HCT116 (cell line): ENCODE measurements at regions not wholly inside any gene's neighbourhood (a gene's known extent, or its start where the extent isn't known, plus 50 kb on each side); places are given as distances from the start of the nearest gene placed in this dataset.

ENCODE experiments used
- ATAC-seq: fragments of 200-7000 bp; cut with Tn5 transposase; 2 replicates; pipeline ENCODE4 v1.9.1; 2020; ENCODE audit warnings: mild to moderate bottlenecking, moderate library complexity
- BruUV-seq: library from RNA; stranded (reverse); fragments of 400-500 nt; replicated peaks from 2 replicates; lab custom pipeline; 2021; lab: Mats Ljungman, UMichigan
- CTCF ChIA-PET: fragments of 300-600 bp; sonication (Branson Sonifier 250); formaldehyde crosslinking; loops from one replicate; lab custom pipeline; 2021; ENCODE audit warnings: antibody characterized with exemption; lab: Charles Lee
- POLR2A ChIA-PET: fragments of 300-600, 350-600 bp; sonication (Branson Sonifier 250); formaldehyde crosslinking; loops from one replicate; lab custom pipeline; 2021; ENCODE audit warnings: antibody characterized with exemption; lab: Charles Lee
- RAD21 ChIA-PET, 2 experiments: fragments of 300-600 bp; sonication (Branson Sonifier 250); formaldehyde crosslinking; loops; one replicate each; lab custom pipeline; 2023; ENCODE audit warnings: low total read pairs in 2 of 2; ENCODE audit not compliant: uncharacterized antibody in 2 of 2, unreplicated experiment in 2 of 2, low non-redundant PET in 1 of 2; lab: Charles Lee
- DNase-seq: peaks from one replicate; pipeline ENCODE4 v3.0.0-alpha.2; 2010; ENCODE audit warnings: low read depth, low spot score
- H2AFZ ChIP-seq: fragments of 200-600 bp; shearing (Covaris generic), sonication (generic); 2 replicates; pipeline ENCODE4 v1.6.1; 2017; ENCODE audit warnings: low read depth, mixed run types, mixed read lengths, antibody characterized with exemption, low read length; ENCODE audit not compliant: poor library complexity, severe bottlenecking
- H3K27ac ChIP-seq: 2 replicates; pipeline ENCODE4 v1.5.1; 2012; ENCODE audit warnings: low read depth, low read length
- H3K27me3 ChIP-seq: fragments of 200-600 bp; sonication (generic); 2 replicates; pipeline ENCODE4 v1.6.1; 2016; ENCODE audit warnings: mixed run types, low read length, mixed read lengths; ENCODE audit not compliant: insufficient read depth
- H3K36me3 ChIP-seq, 2 experiments: fragments of 200-500 bp in 1 of 2; fragments of 200-600 bp in 1 of 2; sonication (Bioruptor generic) in 1 of 2; sonication (generic) in 1 of 2; 2 replicates each; pipeline versions ENCODE4 v1.5.1 to v1.6.1; 2014 to 2016; ENCODE audit warnings: low read length in 2 of 2, inconsistent platforms in 1 of 2, mixed read lengths in 1 of 2, mixed run types in 1 of 2; ENCODE audit not compliant: insufficient read depth in 2 of 2, control insufficient read depth in 1 of 2
- H3K4me1 ChIP-seq, 2 experiments: fragments of 200-600 bp in 1 of 2; sonication (generic) in 1 of 2; 2 replicates each; pipeline versions ENCODE4 v1.5.1 to v1.6.1; 2012 to 2017; ENCODE audit warnings: low read length in 2 of 2, inconsistent platforms in 1 of 2, mild to moderate bottlenecking in 1 of 2, mixed read lengths in 1 of 2, mixed run types in 1 of 2, moderate library complexity in 1 of 2; ENCODE audit not compliant: insufficient read depth in 2 of 2, control insufficient read depth in 1 of 2
- H3K4me2 ChIP-seq: fragments of 200-600 bp; sonication (generic); 2 replicates; pipeline ENCODE4 v1.6.1; 2017; ENCODE audit warnings: mixed run types, low read length, mixed read lengths
- H3K4me3 ChIP-seq, 2 experiments: fragments of 200-600 bp in 1 of 2; sonication (generic) in 1 of 2; replicated peaks in 1 of 2; 2 replicates each; pipeline ENCODE4 v1.5.1; 2011 to 2016; ENCODE audit warnings: low read length in 2 of 2, control low read depth in 1 of 2, low read depth in 1 of 2, mild to moderate bottlenecking in 1 of 2, mixed read lengths in 1 of 2, mixed run types in 1 of 2
- H3K79me2 ChIP-seq: fragments of 200-600 bp; sonication (generic); 2 replicates; pipeline ENCODE4 v1.6.1; 2017; ENCODE audit warnings: mild to moderate bottlenecking, mixed run types, low read length, moderate library complexity, mixed read lengths; ENCODE audit not compliant: insufficient read depth
- H3K9ac ChIP-seq: fragments of 200-600 bp; sonication (generic); 2 replicates; pipeline ENCODE4 v1.6.1; 2016; ENCODE audit warnings: low read length, mixed read lengths
- H3K9me2 ChIP-seq: fragments of 200-600 bp; sonication (generic), shearing (Covaris generic); 2 replicates; pipeline ENCODE4 v1.6.1; 2017; ENCODE audit warnings: mixed run types, mild to moderate bottlenecking, moderate library complexity; ENCODE audit not compliant: insufficient read depth
- H3K9me3 ChIP-seq, 2 experiments: fragments of 200-500 bp in 1 of 2; fragments of 200-600 bp in 1 of 2; sonication (Bioruptor generic) in 1 of 2; sonication (generic) in 1 of 2; 2 replicates each; pipeline ENCODE4 v1.6.1; 2014 to 2017; ENCODE audit warnings: low read length in 2 of 2, mixed read lengths in 2 of 2, inconsistent platforms in 1 of 2, low read depth in 1 of 2, mild to moderate bottlenecking in 1 of 2, mixed run types in 1 of 2, moderate library complexity in 1 of 2; ENCODE audit not compliant: control insufficient read depth in 1 of 2, insufficient read depth in 1 of 2
- H4K20me1 ChIP-seq: fragments of 200-600 bp; sonication (generic), shearing (Covaris generic); 2 replicates; pipeline ENCODE4 v1.6.1; 2017; ENCODE audit warnings: mixed run types, mild to moderate bottlenecking, moderate library complexity; ENCODE audit not compliant: insufficient read depth
- CBX3 ChIP-seq: IDR thresholded peaks from 2 replicates; pipeline ENCODE4 v1.6.1; 2012; ENCODE audit warnings: low read depth
- CEBPB ChIP-seq: IDR thresholded peaks from 2 replicates; pipeline ENCODE4 v1.6.1; 2012; ENCODE audit warnings: low read depth
- EGR1 ChIP-seq: IDR thresholded peaks from 2 replicates; pipeline ENCODE4 v1.6.1; 2012; ENCODE audit warnings: low read depth
- JUND ChIP-seq: IDR thresholded peaks from 2 replicates; pipeline ENCODE4 v1.6.1; 2012
- POLR2AphosphoS5 ChIP-seq: IDR thresholded peaks from 2 replicates; pipeline ENCODE4 v1.6.1; 2011; ENCODE audit warnings: mild to moderate bottlenecking, low read depth, low read length, moderate library complexity
- SIN3A ChIP-seq: IDR thresholded peaks from 2 replicates; pipeline ENCODE4 v1.6.1; 2012; ENCODE audit warnings: low read depth
- SP1 ChIP-seq: IDR thresholded peaks from 2 replicates; pipeline ENCODE4 v1.6.1; 2012; ENCODE audit warnings: low read depth
- SRF ChIP-seq: IDR thresholded peaks from 2 replicates; pipeline ENCODE4 v1.6.1; 2012; ENCODE audit warnings: low read depth
- TCF7L2 ChIP-seq: IDR thresholded peaks from 2 replicates; pipeline ENCODE4 v1.7.0; 2011; ENCODE audit warnings: borderline replicate concordance, inconsistent platforms; ENCODE audit not compliant: insufficient read depth, insufficient read length; ENCODE audit errors: extremely low read depth
- YY1 ChIP-seq: IDR thresholded peaks from 2 replicates; pipeline ENCODE4 v1.6.1; 2011; ENCODE audit warnings: low read length, low read depth, moderate library complexity, mild to moderate bottlenecking; ENCODE audit not compliant: insufficient replicate concordance; ENCODE audit errors: extremely low read depth
- intact Hi-C: fragments of 100-400 bp; cut with micrococcal nuclease; formaldehyde crosslinking; loops from 2 replicates; pipeline ENCODE4 v1.10.0; 2022
- TF ChIP-seq, protein P1 (sequence below): IDR thresholded peaks from 2 replicates; pipeline ENCODE4 v1.6.1; 2012
- TF ChIP-seq, protein P2 (sequence below): IDR thresholded peaks from 2 replicates; pipeline ENCODE4 v1.6.1; 2012; ENCODE audit warnings: low read depth

DNA sequence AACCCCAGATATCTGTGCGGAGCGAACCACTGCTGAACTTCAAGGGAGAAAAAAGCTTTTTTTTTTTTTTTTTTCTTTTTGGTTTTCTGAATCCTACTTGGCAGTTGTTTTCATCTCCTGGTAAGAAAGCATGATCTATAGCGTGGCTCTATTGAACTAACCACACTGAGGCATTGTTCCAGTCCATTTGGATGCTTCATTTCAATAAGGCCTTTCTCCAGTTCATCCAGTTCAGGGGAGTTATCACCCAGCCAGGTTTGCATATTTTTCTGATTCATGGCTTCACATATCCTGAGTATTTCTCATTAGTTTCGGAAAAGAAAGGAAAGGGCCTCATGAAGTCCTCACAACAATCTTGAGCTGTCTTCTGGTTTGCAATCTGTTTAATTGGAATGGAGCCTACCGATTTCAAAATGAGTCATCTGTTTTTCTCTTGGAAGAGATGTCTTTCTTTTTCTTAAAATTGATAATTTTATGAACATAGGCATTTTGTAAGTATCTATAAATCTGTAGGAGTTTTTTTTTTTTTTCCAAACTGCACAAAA, 93.1 kb upstream of the STEAP4 start:
- ChIA-PET RAD21 (interaction anchor here in 1 of 2 experiments (0.6 kb wide), 1 partner anchor 725 kb away, joined by 3 read pairs; no protein-coding TSS in a partner anchor), POLR2A (no interaction called here), CTCF (interaction anchor here (1.2 to 1.8 kb wide), 2 partner anchors 147 to 156 kb away, joined by 3 to 6 read pairs; no protein-coding TSS in a partner anchor)
- DNase-seq (no peak), ATAC-seq (no peak)
- Histone ChIP-seq H3K79me2 (no peaks in the 10 kb centered on the region), H3K9ac (no peak overlapping the region), H3K27ac (no peak overlapping the region), H3K27me3 (no peaks in the 10 kb centered on the region), H3K9me3 (no peaks in the 10 kb centered on the region)
- no peak for TF ChIP-seq CEBPB
- no peak for TF ChIP-seq SP1
- no peak for TF ChIP-seq SIN3A
- TF ChIP-seq YY1: no peak
- TF ChIP-seq POLR2AphosphoS5: no peak
- TF ChIP-seq SRF: no peak
- TF ChIP-seq, protein P1, sequence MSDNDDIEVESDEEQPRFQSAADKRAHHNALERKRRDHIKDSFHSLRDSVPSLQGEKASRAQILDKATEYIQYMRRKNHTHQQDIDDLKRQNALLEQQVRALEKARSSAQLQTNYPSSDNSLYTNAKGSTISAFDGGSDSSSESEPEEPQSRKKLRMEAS: no peak
- TF ChIP-seq, all 23 proteins: peak for 0
- no peak overlapping the region for H2AFZ ChIP-seq
- no peak overlapping the region for H3K4me2 ChIP-seq
- no TSS peak for BruUV-seq
- intact Hi-C loops: no loop called here
- H4K20me1 ChIP-seq: no peaks in the 10 kb centered on the region; the same call in 1 of the 2 replicates
- no peaks in the 10 kb centered on the region for H3K4me1 ChIP-seq
- no peak overlapping the region for H3K4me3 ChIP-seq
- H3K36me3 ChIP-seq: no peaks in the 10 kb centered on the region
- H3K9me2 ChIP-seq: no peaks in the 10 kb centered on the region

DNA sequence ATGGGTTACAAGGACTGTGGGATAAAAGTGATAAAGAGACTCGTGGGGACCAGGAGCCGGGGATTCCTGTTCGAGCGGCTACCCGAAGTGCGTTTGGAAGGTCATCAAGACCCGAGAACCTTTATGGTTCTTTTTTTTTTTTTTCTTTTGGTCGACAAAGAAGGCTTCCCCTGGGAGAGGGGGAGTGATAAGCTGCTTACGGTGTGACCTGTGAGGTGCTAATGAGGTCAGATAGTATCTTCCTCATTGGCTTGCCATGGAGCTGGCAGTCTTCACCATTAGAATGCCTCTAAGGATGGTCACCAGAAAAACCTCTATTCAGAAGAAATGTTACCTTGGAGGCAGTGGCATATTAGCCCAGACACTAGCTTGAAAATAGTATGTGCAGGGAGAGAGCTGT, 92.3 kb upstream of the STEAP4 start:
- TF ChIP-seq POLR2AphosphoS5: no peak
- TF ChIP-seq, protein P1: no peak
- TF ChIP-seq, protein P2, sequence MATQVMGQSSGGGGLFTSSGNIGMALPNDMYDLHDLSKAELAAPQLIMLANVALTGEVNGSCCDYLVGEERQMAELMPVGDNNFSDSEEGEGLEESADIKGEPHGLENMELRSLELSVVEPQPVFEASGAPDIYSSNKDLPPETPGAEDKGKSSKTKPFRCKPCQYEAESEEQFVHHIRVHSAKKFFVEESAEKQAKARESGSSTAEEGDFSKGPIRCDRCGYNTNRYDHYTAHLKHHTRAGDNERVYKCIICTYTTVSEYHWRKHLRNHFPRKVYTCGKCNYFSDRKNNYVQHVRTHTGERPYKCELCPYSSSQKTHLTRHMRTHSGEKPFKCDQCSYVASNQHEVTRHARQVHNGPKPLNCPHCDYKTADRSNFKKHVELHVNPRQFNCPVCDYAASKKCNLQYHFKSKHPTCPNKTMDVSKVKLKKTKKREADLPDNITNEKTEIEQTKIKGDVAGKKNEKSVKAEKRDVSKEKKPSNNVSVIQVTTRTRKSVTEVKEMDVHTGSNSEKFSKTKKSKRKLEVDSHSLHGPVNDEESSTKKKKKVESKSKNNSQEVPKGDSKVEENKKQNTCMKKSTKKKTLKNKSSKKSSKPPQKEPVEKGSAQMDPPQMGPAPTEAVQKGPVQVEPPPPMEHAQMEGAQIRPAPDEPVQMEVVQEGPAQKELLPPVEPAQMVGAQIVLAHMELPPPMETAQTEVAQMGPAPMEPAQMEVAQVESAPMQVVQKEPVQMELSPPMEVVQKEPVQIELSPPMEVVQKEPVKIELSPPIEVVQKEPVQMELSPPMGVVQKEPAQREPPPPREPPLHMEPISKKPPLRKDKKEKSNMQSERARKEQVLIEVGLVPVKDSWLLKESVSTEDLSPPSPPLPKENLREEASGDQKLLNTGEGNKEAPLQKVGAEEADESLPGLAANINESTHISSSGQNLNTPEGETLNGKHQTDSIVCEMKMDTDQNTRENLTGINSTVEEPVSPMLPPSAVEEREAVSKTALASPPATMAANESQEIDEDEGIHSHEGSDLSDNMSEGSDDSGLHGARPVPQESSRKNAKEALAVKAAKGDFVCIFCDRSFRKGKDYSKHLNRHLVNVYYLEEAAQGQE: no peak
- TF ChIP-seq TCF7L2: no peak
- TF ChIP-seq CBX3: no peak
- no peak for TF ChIP-seq SRF
- no peak for TF ChIP-seq EGR1
- no peak for TF ChIP-seq JUND
- no TSS peak for BruUV-seq
- CTCF ChIA-PET: interaction anchor here (1.2 to 1.8 kb wide), 2 partner anchors 148 to 156 kb away, joined by 3 to 6 read pairs; no protein-coding TSS in a partner anchor
- POLR2A ChIA-PET: no interaction called here
- H3K27me3 ChIP-seq: no peaks in the 10 kb centered on the region
- no peaks in the 10 kb centered on the region for H3K79me2 ChIP-seq
- RAD21 ChIA-PET: interaction anchor here in 1 of 2 experiments (0.6 kb wide), 1 partner anchor 726 kb away, joined by 3 read pairs; no protein-coding TSS in a partner anchor
- no peak overlapping the region for H3K4me2 ChIP-seq
- H3K4me1 ChIP-seq: no peaks in the 10 kb centered on the region
- H4K20me1 ChIP-seq: no peaks in the 10 kb centered on the region; the same call in 1 of the 2 replicates
- H3K4me3 ChIP-seq: no peak overlapping the region
- DNase-seq (no peak), ATAC-seq (no peak)
- H2AFZ ChIP-seq: no peak overlapping the region
- H3K9ac ChIP-seq: no peak overlapping the region
- no peak overlapping the region for H3K27ac ChIP-seq
- H3K9me2 ChIP-seq: no peaks in the 10 kb centered on the region
- intact Hi-C loops: no loop called here
- H3K9me3 ChIP-seq: no peaks in the 10 kb centered on the region
- no peaks in the 10 kb centered on the region for H3K36me3 ChIP-seq
